Endothelial cell of umbilical vein (primary cell): ENCODE measurements at regions not wholly inside any gene's neighbourhood (a gene's known extent, or its start where the extent isn't known, plus 50 kb on each side); places are given as distances from the start of the nearest gene placed in this dataset.

Experiments
- BruUV-seq: library from RNA; stranded (reverse); fragments of 400-500 nt; replicated peaks from 2 replicates; lab custom pipeline; 2021; lab: Mats Ljungman, UMichigan
- CTCF ChIA-PET: fragments of 300-600, 350-600 bp; sonication (Branson Sonifier 250); formaldehyde crosslinking; loops from one replicate; lab custom pipeline; 2021; ENCODE audit warnings: antibody characterized with exemption, inconsistent platforms; lab: Charles Lee
- POLR2A ChIA-PET: fragments of 300-600, 350-600 bp; sonication (Branson Sonifier 250); formaldehyde crosslinking; loops from one replicate; lab custom pipeline; 2021; ENCODE audit warnings: antibody characterized with exemption, inconsistent platforms; lab: Charles Lee
- DNase-seq: peaks from one replicate; pipeline ENCODE4 v3.0.0-alpha.2; 2011; ENCODE audit warnings: low read depth, low spot score
- FAIRE-seq: peaks from 2 replicates; lab custom pipeline; 2011; peaks lifted over from hg19 to GRCh38; lab: Jason Lieb, UNC
- H2AFZ ChIP-seq: 2 replicates; pipeline ENCODE4 v1.6.0; 2012; ENCODE audit warnings: low read depth, low read length, control low read depth, inconsistent platforms
- H3K27ac ChIP-seq: 2 replicates; pipeline ENCODE4 v1.5.1; 2011; ENCODE audit warnings: low read depth, mild to moderate bottlenecking, control low read depth, low read length, moderate library complexity; ENCODE audit not compliant: insufficient read depth
- H3K27me3 ChIP-seq, 2 experiments: 2 replicates each; pipeline versions ENCODE4 v1.6.0 to v1.6.1; 2011; ENCODE audit warnings: low read length in 2 of 2, mixed read lengths in 1 of 2; ENCODE audit not compliant: control insufficient read depth in 2 of 2, insufficient read depth in 2 of 2
- H3K36me3 ChIP-seq, 2 experiments: 2 replicates in 1 of 2; 3 replicates in 1 of 2; pipeline ENCODE4 v1.5.1; 2011; ENCODE audit warnings: low read length in 2 of 2, mild to moderate bottlenecking in 1 of 2, moderate library complexity in 1 of 2; ENCODE audit not compliant: control insufficient read depth in 2 of 2, insufficient read depth in 2 of 2; ENCODE audit errors: extremely low read depth in 1 of 2
- H3K4me1 ChIP-seq: 3 replicates; pipeline ENCODE4 v1.5.1; 2011; ENCODE audit warnings: mild to moderate bottlenecking, low read length; ENCODE audit not compliant: control insufficient read depth, insufficient read depth; ENCODE audit errors: extremely low read depth
- H3K4me2 ChIP-seq: 2 replicates; pipeline ENCODE4 v1.6.1; 2011; ENCODE audit warnings: low read length, control low read depth, mixed read lengths; ENCODE audit not compliant: insufficient read depth
- H3K4me3 ChIP-seq, 3 experiments: fragments of 200-600 bp in 1 of 3; sonication (generic), shearing (Covaris generic) in 1 of 3; replicated peaks in 1 of 3; 2 replicates each; pipeline ENCODE4 v1.5.1; 2011 to 2016; ENCODE audit warnings: control low read depth in 3 of 3, low read length in 3 of 3, mild to moderate bottlenecking in 2 of 3, inconsistent platforms in 1 of 3, low read depth in 1 of 3, moderate library complexity in 1 of 3; ENCODE audit not compliant: insufficient read depth in 1 of 3
- H3K79me2 ChIP-seq: 2 replicates; pipeline ENCODE4 v1.6.0; 2012; ENCODE audit warnings: low read length, inconsistent platforms; ENCODE audit not compliant: control insufficient read depth, insufficient read depth
- H3K9ac ChIP-seq: replicated peaks from 2 replicates; pipeline ENCODE3; 2011; ENCODE audit warnings: low read length, control low read depth; ENCODE audit not compliant: insufficient read depth; ENCODE audit errors: extremely low read depth
- H3K9me1 ChIP-seq: replicated peaks from 3 replicates; pipeline ENCODE4 v1.6.0; 2011; ENCODE audit warnings: mild to moderate bottlenecking, low read length; ENCODE audit not compliant: control insufficient read depth, insufficient read depth; ENCODE audit errors: extremely low read depth
- H3K9me3 ChIP-seq: replicated peaks from 2 replicates; pipeline ENCODE4 v1.5.1; 2012; ENCODE audit warnings: low read length, inconsistent platforms; ENCODE audit not compliant: control insufficient read depth, insufficient read depth
- H4K20me1 ChIP-seq: replicated peaks from 2 replicates; pipeline ENCODE3; 2011; ENCODE audit warnings: mild to moderate bottlenecking, low read length; ENCODE audit not compliant: control insufficient read depth, insufficient read depth; ENCODE audit errors: extremely low read depth
- EZH2 ChIP-seq: IDR thresholded peaks from 2 replicates; pipeline ENCODE4 v1.6.1; 2012; ENCODE audit warnings: borderline replicate concordance, low read depth, mild to moderate bottlenecking, moderate library complexity, low read length, inconsistent platforms; ENCODE audit not compliant: severe bottlenecking
- FOS ChIP-seq: IDR thresholded peaks from 2 replicates; pipeline ENCODE4 v1.6.1; 2011; ENCODE audit warnings: mild to moderate bottlenecking, low read length, moderate library complexity, borderline replicate concordance; ENCODE audit not compliant: insufficient read depth
- GATA2 ChIP-seq: IDR thresholded peaks from 2 replicates; pipeline ENCODE4 v1.7.0; 2011; ENCODE audit warnings: low read depth, mild to moderate bottlenecking, moderate library complexity, mixed read lengths, low read length; ENCODE audit not compliant: insufficient read length, insufficient read depth
- JUN ChIP-seq: IDR thresholded peaks from 2 replicates; pipeline ENCODE4 v1.6.1; 2011; ENCODE audit warnings: borderline replicate concordance, low read depth; ENCODE audit not compliant: insufficient read length, insufficient read depth
- MYC ChIP-seq: IDR thresholded peaks from one replicate; pipeline ENCODE4 v1.6.1; 2011; ENCODE audit warnings: mild to moderate bottlenecking, low read depth, low read length
- POLR2A ChIP-seq: IDR thresholded peaks from 2 replicates; pipeline ENCODE4 v1.6.1; 2012; ENCODE audit warnings: low read depth, mild to moderate bottlenecking, control low read depth, low read length
- POLR2AphosphoS5 ChIP-seq: IDR thresholded peaks from 2 replicates; pipeline ENCODE4 v1.6.1; 2012; ENCODE audit warnings: low read depth, mild to moderate bottlenecking, control low read depth, low read length, moderate library complexity; ENCODE audit not compliant: insufficient read depth
- dilution Hi-C: fragments of 300-500 bp; cut with MboI; formaldehyde crosslinking; loops from one replicate; pipeline ENCODE4 v1.15.0; 2019; ENCODE audit warnings: low sequenced_read_pairs; ENCODE audit not compliant: extremely low pct_ligation_motif_present
- intact Hi-C: fragments of 100-400 bp; cut with micrococcal nuclease; formaldehyde crosslinking; loops from one replicate; pipeline ENCODE4 v1.10.0; 2022
- TF ChIP-seq, protein P1 (sequence below): IDR thresholded peaks from 2 replicates; pipeline ENCODE4 v1.6.1; 2011; ENCODE audit not compliant: insufficient read depth, insufficient read length
- TF ChIP-seq, protein P2 (sequence below), 2 donors: IDR thresholded peaks; 1 replicate in 1 of 2; 2 replicates in 1 of 2; pipeline ENCODE4 v1.5.1; 2011; ENCODE audit warnings: low read length in 2 of 2, mild to moderate bottlenecking in 2 of 2, moderate library complexity in 2 of 2, control low read depth in 1 of 2, inconsistent platforms in 1 of 2, low read depth in 1 of 2; ENCODE audit not compliant: insufficient read depth in 1 of 2; ENCODE audit errors: extremely low read depth in 1 of 2

DNA sequence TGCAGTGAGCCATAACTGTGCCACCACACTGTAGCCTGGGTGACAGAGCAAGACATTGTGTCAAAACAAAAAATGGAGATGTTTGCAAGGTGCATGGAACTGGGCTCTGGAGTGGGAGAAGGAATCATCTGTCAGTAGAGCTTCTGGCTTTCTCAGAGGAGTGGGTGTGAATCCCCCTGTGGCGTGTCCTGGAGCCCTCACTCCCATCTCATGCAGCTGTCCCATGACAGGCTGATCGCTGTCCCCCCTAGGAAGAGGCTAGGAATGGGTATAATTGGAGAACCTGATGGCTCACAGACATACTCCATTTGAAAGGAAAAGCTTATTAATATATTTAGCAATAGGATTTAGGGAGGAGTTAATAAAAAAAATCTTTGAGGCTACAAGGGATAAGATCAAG is 125.8 kb upstream of the EPB41L3 start:
- Histone ChIP-seq H3K9me3 (no peaks in the 10 kb centered on the region), H4K20me1 (no peaks in the 10 kb centered on the region), H3K9me1 (no peaks in the 10 kb centered on the region), H3K9ac (no peak overlapping the region), H3K4me3 (no peak overlapping the region), H3K36me3 (no peaks in the 10 kb centered on the region), H3K27ac (no peak overlapping the region), H3K4me2 (no peak overlapping the region), H3K79me2 (no peaks in the 10 kb centered on the region), H3K4me1 (no peaks in the 10 kb centered on the region), H2AFZ (no peak overlapping the region), H3K27me3 (no peaks in the 10 kb centered on the region)
- TF ChIP-seq POLR2A (no peak), FOS (no peak), POLR2AphosphoS5 (no peak), EZH2 (no peak), MYC (no peak), JUN (no peak), GATA2 (no peak)
- TF ChIP-seq, protein P1, sequence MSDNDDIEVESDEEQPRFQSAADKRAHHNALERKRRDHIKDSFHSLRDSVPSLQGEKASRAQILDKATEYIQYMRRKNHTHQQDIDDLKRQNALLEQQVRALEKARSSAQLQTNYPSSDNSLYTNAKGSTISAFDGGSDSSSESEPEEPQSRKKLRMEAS, result no peak
- TF ChIP-seq, protein P2, sequence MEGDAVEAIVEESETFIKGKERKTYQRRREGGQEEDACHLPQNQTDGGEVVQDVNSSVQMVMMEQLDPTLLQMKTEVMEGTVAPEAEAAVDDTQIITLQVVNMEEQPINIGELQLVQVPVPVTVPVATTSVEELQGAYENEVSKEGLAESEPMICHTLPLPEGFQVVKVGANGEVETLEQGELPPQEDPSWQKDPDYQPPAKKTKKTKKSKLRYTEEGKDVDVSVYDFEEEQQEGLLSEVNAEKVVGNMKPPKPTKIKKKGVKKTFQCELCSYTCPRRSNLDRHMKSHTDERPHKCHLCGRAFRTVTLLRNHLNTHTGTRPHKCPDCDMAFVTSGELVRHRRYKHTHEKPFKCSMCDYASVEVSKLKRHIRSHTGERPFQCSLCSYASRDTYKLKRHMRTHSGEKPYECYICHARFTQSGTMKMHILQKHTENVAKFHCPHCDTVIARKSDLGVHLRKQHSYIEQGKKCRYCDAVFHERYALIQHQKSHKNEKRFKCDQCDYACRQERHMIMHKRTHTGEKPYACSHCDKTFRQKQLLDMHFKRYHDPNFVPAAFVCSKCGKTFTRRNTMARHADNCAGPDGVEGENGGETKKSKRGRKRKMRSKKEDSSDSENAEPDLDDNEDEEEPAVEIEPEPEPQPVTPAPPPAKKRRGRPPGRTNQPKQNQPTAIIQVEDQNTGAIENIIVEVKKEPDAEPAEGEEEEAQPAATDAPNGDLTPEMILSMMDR (IDR thresholded peaks at IDR 0.05; ENCODE audit: extremely low read depth in 1 of 2, insufficient read depth in 1 of 2, low read depth in 1 of 2, low read length in 2 of 2), result no peak
- no TSS peak for BruUV-seq
- ChIA-PET POLR2A (no interaction called here), CTCF (interaction anchor here (1.8 kb wide), 1 partner anchor 18 kb away, joined by 4 read pairs; no protein-coding TSS in a partner anchor)
- dilution Hi-C loops, result no loop called here
- intact Hi-C loops, result no loop called here
- DNase-seq, result no peak
- FAIRE-seq, result no peak
